Smooth muscle cell of the brain vasculature (primary cell): ENCODE measurements at regions not wholly inside any gene's neighbourhood (a gene's known extent, or its start where the extent isn't known, plus 50 kb on each side); places are given as distances from the start of the nearest gene placed in this dataset.
"Not testable (repeated sequence)": the region's sequence is repeated elsewhere in the genome, so short reads cannot be mapped to it uniquely, and the experiment has no call there.

Experiments used
- DNase-seq: peaks from one replicate; pipeline ENCODE4 v3.0.0-alpha.2; 2012; ENCODE audit warnings: low read depth, low spot score

- no peak for DNase-seq
These were observed 66.1 kb upstream of the SMURF2 start for GRCh38 chr17:64728041-64728695.

GRCh38 chr17:64726025-64726424, 63.9 kb upstream of the SMURF2 start:
- not testable (repeated sequence) for DNase-seq

- DNase-seq: not testable (repeated sequence)
These were observed 62.1 kb upstream of the SMURF2 start for GRCh38 chr17:64724246-64724645.

GRCh38 chr17:64723781-64724180, 61.7 kb upstream of the SMURF2 start:
- no peak for DNase-seq

GRCh38 chr17:64721556-64721955, 59.4 kb upstream of the SMURF2 start:
- not testable (repeated sequence) for DNase-seq

- DNase-seq: not testable (repeated sequence)
These were observed 58.1 kb upstream of the SMURF2 start for GRCh38 chr17:64720253-64720652.

GRCh38 chr17:64719517-64719916, 57.4 kb upstream of the SMURF2 start:
- not testable (repeated sequence) for DNase-seq

GRCh38 chr17:64718816-64719215, 56.7 kb upstream of the SMURF2 start:
- not testable (repeated sequence) for DNase-seq

GRCh38 chr17:64718058-64718457, 56.0 kb upstream of the SMURF2 start:
- no peak for DNase-seq

GRCh38 chr17:64716496-64716895, 54.4 kb upstream of the SMURF2 start:
- not testable (repeated sequence) for DNase-seq

- DNase-seq: not testable (repeated sequence)
These were observed 51.7 kb upstream of the SMURF2 start for GRCh38 chr17:64713786-64714185.

- DNase-seq: not testable (repeated sequence)
These were observed 50.6 kb upstream of the SMURF2 start for GRCh38 chr17:64712557-64713351.
